ENCODE measurements at regions not wholly inside any gene's neighbourhood (a gene's known extent, or its start where the extent isn't known, plus 50 kb on each side); places are given as distances from the start of the nearest gene placed in this dataset.

GRCh38 chr4:30801876-30802275 is 81.7 kb downstream of the PCDH7 start:
- no peak for TF ChIP-seq CTCF (IDR thresholded peaks at IDR 0.05)
- TF ChIP-seq POLR2AphosphoS5 (IDR thresholded peaks at IDR 0.05), result no peak
- TF ChIP-seq POLR2A (IDR thresholded peaks at IDR 0.05), result no peak
